ENCODE measurements at regions not wholly inside any gene's neighbourhood (a gene's known extent, or its start where the extent isn't known, plus 50 kb on each side); places are given as distances from the start of the nearest gene placed in this dataset.

GRCh38 chr7:10537764-10538163 is 435.9 kb upstream of the PHF14 start:
- no peak for TF ChIP-seq CTCF (IDR thresholded peaks at IDR 0.05; ENCODE audit: borderline replicate concordance, extremely low read depth, low read length, poor library complexity, severe bottlenecking)
- no peak for TF ChIP-seq EZH2 (IDR thresholded peaks at IDR 0.05; ENCODE audit: borderline replicate concordance, low read depth, low read length, severe bottlenecking)
- H2AFZ ChIP-seq (ENCODE audit: low read depth, low read length): no peak overlapping the region
- no peak for ATAC-seq (ENCODE audit: insufficient read depth, low read depth)

GRCh38 chr7:10557375-10557774 is 416.3 kb upstream of the PHF14 start:
- Histone ChIP-seq H3K4me3 (ENCODE audit: low read depth in 1 of 2, low read length in 2 of 2) (no peak overlapping the region), H3K4me2 (ENCODE audit: insufficient read depth, low read length) (no peak overlapping the region), H4K20me1 (ENCODE audit: insufficient read depth, low read length) (no peaks in the 10 kb centered on the region), H3K79me2 (ENCODE audit: insufficient read depth, low read length) (no peaks in the 10 kb centered on the region), H3K36me3 (ENCODE audit: insufficient read depth, low read length) (no peaks in the 10 kb centered on the region), H2AFZ (ENCODE audit: low read depth, low read length) (no peak overlapping the region), H3K27me3 (ENCODE audit: insufficient read depth, low read length, poor library complexity) (no peaks in the 10 kb centered on the region), H3K4me1 (ENCODE audit: insufficient read depth, low read length) (no peaks in the 10 kb centered on the region), H3K27ac (ENCODE audit: low read length) (no peak overlapping the region), H3K9me3 (ENCODE audit: insufficient read depth, low read length, severe bottlenecking) (no peaks in the 10 kb centered on the region), H3K9ac (ENCODE audit: low read depth, low read length) (no peak overlapping the region)
- ATAC-seq (ENCODE audit: insufficient read depth, low read depth) (no peak), DNase-seq (no peak)
- TF ChIP-seq EZH2 (IDR thresholded peaks at IDR 0.05; ENCODE audit: borderline replicate concordance, low read depth, low read length, severe bottlenecking): no peak
- TF ChIP-seq CTCF (IDR thresholded peaks at IDR 0.05; ENCODE audit: borderline replicate concordance, extremely low read depth, low read length, poor library complexity, severe bottlenecking): no peak

More at GRCh38 chr7:10537764-10538163, 435.9 kb upstream of the PHF14 start:
- H3K79me2 ChIP-seq (ENCODE audit: insufficient read depth, low read length): no peaks in the 10 kb centered on the region
- H3K9ac ChIP-seq (ENCODE audit: low read depth, low read length): no peak overlapping the region
- H3K36me3 ChIP-seq (ENCODE audit: insufficient read depth, low read length): no peaks in the 10 kb centered on the region
- H3K4me1 ChIP-seq (ENCODE audit: insufficient read depth, low read length): no peaks in the 10 kb centered on the region
- H3K4me2 ChIP-seq (ENCODE audit: insufficient read depth, low read length): no peak overlapping the region
- no peaks in the 10 kb centered on the region for H3K27me3 ChIP-seq (ENCODE audit: insufficient read depth, low read length, poor library complexity)
- no peaks in the 10 kb centered on the region for H4K20me1 ChIP-seq (ENCODE audit: insufficient read depth, low read length)
- H3K9me3 ChIP-seq (ENCODE audit: insufficient read depth, low read length, severe bottlenecking): no peaks in the 10 kb centered on the region
- no peak for DNase-seq
- H3K27ac ChIP-seq (ENCODE audit: low read length): no peak overlapping the region
- H3K4me3 ChIP-seq (ENCODE audit: low read depth in 1 of 2, low read length in 2 of 2): no peak overlapping the region

- H3K27me3 ChIP-seq (ENCODE audit: insufficient read depth, low read length, poor library complexity): no peaks in the 10 kb centered on the region
- H3K4me1 ChIP-seq (ENCODE audit: insufficient read depth, low read length): no peaks in the 10 kb centered on the region
- no peak overlapping the region for H3K9ac ChIP-seq (ENCODE audit: low read depth, low read length)
- no peak overlapping the region for H3K4me3 ChIP-seq (ENCODE audit: low read depth in 1 of 2, low read length in 2 of 2)
- no peak overlapping the region for H2AFZ ChIP-seq (ENCODE audit: low read depth, low read length)
- DNase-seq (no peak), ATAC-seq (ENCODE audit: insufficient read depth, low read depth) (no peak)
- no peaks in the 10 kb centered on the region for H3K36me3 ChIP-seq (ENCODE audit: insufficient read depth, low read length)
- H3K4me2 ChIP-seq (ENCODE audit: insufficient read depth, low read length): no peak overlapping the region
- no peak overlapping the region for H3K27ac ChIP-seq (ENCODE audit: low read length)
- no peaks in the 10 kb centered on the region for H3K9me3 ChIP-seq (ENCODE audit: insufficient read depth, low read length, severe bottlenecking)
- H4K20me1 ChIP-seq (ENCODE audit: insufficient read depth, low read length): no peaks in the 10 kb centered on the region
- TF ChIP-seq CTCF (IDR thresholded peaks at IDR 0.05; ENCODE audit: borderline replicate concordance, extremely low read depth, low read length, poor library complexity, severe bottlenecking) (no peak), EZH2 (IDR thresholded peaks at IDR 0.05; ENCODE audit: borderline replicate concordance, low read depth, low read length, severe bottlenecking) (no peak)
- H3K79me2 ChIP-seq (ENCODE audit: insufficient read depth, low read length): no peaks in the 10 kb centered on the region
These were observed 413.2 kb upstream of the PHF14 start for GRCh38 chr7:10560497-10560896.

GRCh38 chr7:10568891-10569290 is 404.8 kb upstream of the PHF14 start:
- no peak overlapping the region for H3K4me2 ChIP-seq (ENCODE audit: insufficient read depth, low read length)
- no peaks in the 10 kb centered on the region for H3K36me3 ChIP-seq (ENCODE audit: insufficient read depth, low read length)
- no peak overlapping the region for H3K9ac ChIP-seq (ENCODE audit: low read depth, low read length)
- H3K27ac ChIP-seq (ENCODE audit: low read length): no peak overlapping the region
- no peak for TF ChIP-seq CTCF (IDR thresholded peaks at IDR 0.05; ENCODE audit: borderline replicate concordance, extremely low read depth, low read length, poor library complexity, severe bottlenecking)
- no peak for TF ChIP-seq EZH2 (IDR thresholded peaks at IDR 0.05; ENCODE audit: borderline replicate concordance, low read depth, low read length, severe bottlenecking)
- no peaks in the 10 kb centered on the region for H3K4me1 ChIP-seq (ENCODE audit: insufficient read depth, low read length)
- no peaks in the 10 kb centered on the region for H4K20me1 ChIP-seq (ENCODE audit: insufficient read depth, low read length)
- H2AFZ ChIP-seq (ENCODE audit: low read depth, low read length): no peak overlapping the region
- DNase-seq (no peak), ATAC-seq (ENCODE audit: insufficient read depth, low read depth) (no peak)
- H3K4me3 ChIP-seq (ENCODE audit: low read depth in 1 of 2, low read length in 2 of 2): no peak overlapping the region
- H3K27me3 ChIP-seq (ENCODE audit: insufficient read depth, low read length, poor library complexity): no peaks in the 10 kb centered on the region
- no peaks in the 10 kb centered on the region for H3K9me3 ChIP-seq (ENCODE audit: insufficient read depth, low read length, severe bottlenecking)
- H3K79me2 ChIP-seq (ENCODE audit: insufficient read depth, low read length): no peaks in the 10 kb centered on the region
